ENCODE measurements at regions not wholly inside any gene's neighbourhood (a gene's known extent, or its start where the extent isn't known, plus 50 kb on each side); places are given as distances from the start of the nearest gene placed in this dataset.

GRCh38 chr2:8101614-8102277, 580.1 kb upstream of the ID2 start:
- Histone ChIP-seq H3K4me2 (no peak overlapping the region), H3K4me3 (no peak overlapping the region), H3K4me1 (peaks cover 22% of the 10 kb centered on the region), H3K27ac (peak overlapping the region in 1 of 2 experiments; percentile 60; a peak in 2 of 6 replicates), H3K9me3 (no peaks in the 10 kb centered on the region)
- FAIRE-seq (peak; percentile 56), DNase-seq (ENCODE audit: low read depth in 1 of 2, low spot score in 1 of 2) (no peak), ATAC-seq (no peak)
- 87% methylated on average over 2 of the region's 2 CpGs for WGBS (ENCODE audit: missing lambda C conversion rate)
- POLR2A ChIA-PET, result no interaction called here
- no peak for TF ChIP-seq CEBPB (IDR thresholded peaks at IDR 0.05)
- no peak for TF ChIP-seq ZNF302 (CRISPR knock-in tag; IDR thresholded peaks at IDR 0.05)
- no peak for TF ChIP-seq HEYL (CRISPR knock-in tag; IDR thresholded peaks at IDR 0.05)
- no peak for TF ChIP-seq NR3C1 (IDR thresholded peaks at IDR 0.05)
- TF ChIP-seq HOXA7 (CRISPR knock-in tag; IDR thresholded peaks at IDR 0.05), result no peak
- TF ChIP-seq EHF (CRISPR knock-in tag; IDR thresholded peaks at IDR 0.05), result no peak
- TF ChIP-seq HES2 (IDR thresholded peaks at IDR 0.05), result no peak
- no peak for TF ChIP-seq TFCP2L1 (CRISPR knock-in tag; IDR thresholded peaks at IDR 0.05)
- no peak for TF ChIP-seq GATA3 (IDR thresholded peaks at IDR 0.05; ENCODE audit: borderline replicate concordance)
- TF ChIP-seq ZC3H11A (IDR thresholded peaks at IDR 0.05), result no peak
- CTCF ChIA-PET, result no interaction called here

DNA sequence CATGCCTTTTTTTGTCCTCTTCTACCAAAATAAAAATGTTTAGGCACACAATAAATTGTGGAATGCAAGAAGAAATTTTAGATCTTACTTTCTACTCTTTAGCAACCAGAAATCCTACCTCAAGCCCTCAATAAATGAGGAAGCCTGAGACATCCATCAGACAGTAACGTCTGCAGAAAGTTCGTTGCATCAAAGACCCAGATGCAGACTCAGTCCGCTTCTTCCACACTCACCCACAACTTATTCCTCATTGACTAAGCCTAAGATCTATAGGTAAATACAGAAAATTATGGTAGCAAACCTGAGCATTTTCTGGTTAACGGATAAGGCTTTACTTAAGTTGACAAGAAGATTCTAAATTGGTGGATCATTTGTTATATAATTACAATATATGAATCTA, 579.4 kb upstream of the ID2 start:
- WGBS (ENCODE audit: missing lambda C conversion rate), result 90% methylated on average over 4 of the region's 4 CpGs
- 0 out of 6 replicates have a peak overlapping the region, but pooled peaks of 1 of the 2 experiments have one; percentile 34 for H3K27ac ChIP-seq
- H3K4me3 ChIP-seq, result no peak overlapping the region
- H3K4me2 ChIP-seq, result peak overlapping the region; percentile 46; the same call in 2 of the 3 replicates
- FAIRE-seq, result no peak
- TF ChIP-seq KDM5A (IDR thresholded peaks at IDR 0.05) (no peak), GATA3 (IDR thresholded peaks at IDR 0.05; ENCODE audit: borderline replicate concordance) (no peak), CHD4 (IDR thresholded peaks at IDR 0.05; ENCODE audit: borderline replicate concordance) (no peak), EHMT2 (IDR thresholded peaks at IDR 0.05; ENCODE audit: low read depth) (no peak), JUNB (IDR thresholded peaks at IDR 0.05) (no peak), BHLHE40 (IDR thresholded peaks at IDR 0.05; ENCODE audit: low read depth, low read length) (no peak), RCOR1 (IDR thresholded peaks at IDR 0.05; ENCODE audit: low read depth, low read length) (no peak), REST (IDR thresholded peaks at IDR 0.05) (no peak), FOXS1 (CRISPR knock-in tag; IDR thresholded peaks at IDR 0.05) (no peak), HDAC2 (IDR thresholded peaks at IDR 0.05) (no peak)
- TF ChIP-seq, protein P1, sequence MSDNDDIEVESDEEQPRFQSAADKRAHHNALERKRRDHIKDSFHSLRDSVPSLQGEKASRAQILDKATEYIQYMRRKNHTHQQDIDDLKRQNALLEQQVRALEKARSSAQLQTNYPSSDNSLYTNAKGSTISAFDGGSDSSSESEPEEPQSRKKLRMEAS (IDR thresholded peaks at IDR 0.05), result no peak
- H3K4me1 ChIP-seq, result peaks cover 22% of the 10 kb centered on the region
- no peak for ATAC-seq
- no peaks in the 10 kb centered on the region for H3K9me3 ChIP-seq
- no peak for DNase-seq (ENCODE audit: low read depth in 1 of 2, low spot score in 1 of 2)
- ChIA-PET CTCF (no interaction called here), POLR2A (no interaction called here)

DNA sequence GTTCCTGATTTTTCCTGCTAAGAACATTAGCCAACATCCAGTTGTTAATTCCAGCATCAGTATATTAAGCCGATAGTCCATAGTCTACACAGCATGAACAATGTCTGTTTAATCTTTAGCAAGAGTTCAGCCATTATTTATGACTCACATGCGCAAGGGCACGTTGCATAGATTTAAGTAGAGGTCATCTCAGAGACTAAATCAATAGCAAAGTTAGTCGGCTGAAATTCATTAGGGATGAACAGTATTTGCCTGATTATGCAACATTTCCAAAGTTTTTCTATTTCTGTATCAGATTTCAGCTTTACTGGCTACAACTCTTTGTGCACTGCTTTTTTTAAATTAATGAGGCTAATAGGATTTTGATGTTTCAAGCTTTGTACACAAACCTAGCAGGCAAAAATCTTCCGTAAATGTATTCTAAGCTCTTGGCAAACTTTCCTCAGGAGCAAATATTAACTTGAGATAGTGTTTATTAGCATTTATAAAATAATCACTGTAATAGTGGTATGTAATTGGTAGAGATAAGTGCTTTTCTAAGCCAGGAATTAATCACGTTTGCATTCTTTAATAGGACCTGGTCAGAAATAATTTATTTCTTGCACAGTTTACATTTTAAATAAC, 578.7 kb upstream of the ID2 start:
- Histone ChIP-seq H3K4me1 (peaks cover 22% of the 10 kb centered on the region), H3K27ac (peak overlapping the region in 1 of 2 experiments; percentile 3; a peak in 1 of 6 replicates), H3K9me3 (no peaks in the 10 kb centered on the region), H3K4me3 (no peak overlapping the region), H3K4me2 (peak overlapping the region; percentile 46)
- ChIA-PET CTCF (no interaction called here), POLR2A (no interaction called here)
- FAIRE-seq, result peak; percentile 84
- peak; percentile 57 to 60 for DNase-seq (ENCODE audit: low read depth in 1 of 2, low spot score in 1 of 2)
- ATAC-seq, result peak; percentile 70 to 91; a peak in 4 of 6 replicates
- 7% methylated on average over 6 of the region's 6 CpGs for WGBS (ENCODE audit: missing lambda C conversion rate)
- TF ChIP-seq, protein P1 (IDR thresholded peaks at IDR 0.05), result peak; percentile 70
- peak; percentile 86 to 96 for TF ChIP-seq CEBPB (IDR thresholded peaks at IDR 0.05)
- no peak for TF ChIP-seq EHMT2 (IDR thresholded peaks at IDR 0.05; ENCODE audit: low read depth)
- TF ChIP-seq, protein P2, sequence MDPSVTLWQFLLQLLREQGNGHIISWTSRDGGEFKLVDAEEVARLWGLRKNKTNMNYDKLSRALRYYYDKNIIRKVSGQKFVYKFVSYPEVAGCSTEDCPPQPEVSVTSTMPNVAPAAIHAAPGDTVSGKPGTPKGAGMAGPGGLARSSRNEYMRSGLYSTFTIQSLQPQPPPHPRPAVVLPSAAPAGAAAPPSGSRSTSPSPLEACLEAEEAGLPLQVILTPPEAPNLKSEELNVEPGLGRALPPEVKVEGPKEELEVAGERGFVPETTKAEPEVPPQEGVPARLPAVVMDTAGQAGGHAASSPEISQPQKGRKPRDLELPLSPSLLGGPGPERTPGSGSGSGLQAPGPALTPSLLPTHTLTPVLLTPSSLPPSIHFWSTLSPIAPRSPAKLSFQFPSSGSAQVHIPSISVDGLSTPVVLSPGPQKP (IDR thresholded peaks at IDR 0.05; ENCODE audit: low read depth, low read length), result no peak
- TF ChIP-seq MYC (IDR thresholded peaks at IDR 0.05; ENCODE audit: borderline replicate concordance, low read length), result no peak
- TF ChIP-seq, protein P3, sequence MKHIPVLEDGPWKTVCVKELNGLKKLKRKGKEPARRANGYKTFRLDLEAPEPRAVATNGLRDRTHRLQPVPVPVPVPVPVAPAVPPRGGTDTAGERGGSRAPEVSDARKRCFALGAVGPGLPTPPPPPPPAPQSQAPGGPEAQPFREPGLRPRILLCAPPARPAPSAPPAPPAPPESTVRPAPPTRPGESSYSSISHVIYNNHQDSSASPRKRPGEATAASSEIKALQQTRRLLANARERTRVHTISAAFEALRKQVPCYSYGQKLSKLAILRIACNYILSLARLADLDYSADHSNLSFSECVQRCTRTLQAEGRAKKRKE (CRISPR knock-in tag; IDR thresholded peaks at IDR 0.05; ENCODE audit: low read depth), result no peak
- no peak for TF ChIP-seq HEYL (CRISPR knock-in tag; IDR thresholded peaks at IDR 0.05)
- TF ChIP-seq GATA3 (IDR thresholded peaks at IDR 0.05; ENCODE audit: borderline replicate concordance), result peak; percentile 75; the same call in 1 of the 2 replicates
- peak; percentile 28 to 54; a peak in 1 of 5 replicates for TF ChIP-seq EP300 (IDR thresholded peaks at IDR 0.05)
- TF ChIP-seq NFE2L2 (conservative IDR thresholded peaks at IDR 0.05; ENCODE audit: low read length), result no peak
- TF ChIP-seq ESRRA (IDR thresholded peaks at IDR 0.05; ENCODE audit: borderline replicate concordance, low read length), result peak; percentile 80; the same call in 1 of the 2 replicates
